HepG2 (cell line): ENCODE measurements at regions not wholly inside any gene's neighbourhood (a gene's known extent, or its start where the extent isn't known, plus 50 kb on each side); places are given as distances from the start of the nearest gene placed in this dataset.

Source experiments
- ATAC-seq: fragments of 200-7000 bp; cut with Tn5 transposase; 3 replicates; pipeline ENCODE4 v1.9.1; 2020; ENCODE audit warnings: mild to moderate bottlenecking, moderate library complexity
- BruUV-seq: library from RNA; stranded (reverse); fragments of 400-500 nt; replicated peaks from 2 replicates; lab custom pipeline; 2021; lab: Mats Ljungman, UMichigan
- CTCF ChIA-PET: fragments of 300-600 bp; formaldehyde crosslinking; extraction: SDS; loops from one replicate; lab custom pipeline; 2021; ENCODE audit warnings: low total read pairs, inconsistent platforms, low intra/inter-chr PET ratio; lab: Yijun Ruan, JAX
- POLR2A ChIA-PET: fragments of 350-600 bp; sonication (Branson Sonifier 250); formaldehyde crosslinking; loops from one replicate; lab custom pipeline; 2020; ENCODE audit warnings: antibody characterized with exemption, inconsistent platforms; lab: Yijun Ruan, JAX
- DNase-seq: peaks from one replicate; pipeline ENCODE4 v3.0.0-alpha.2; 2015; ENCODE audit warnings: low spot score
- FAIRE-seq: peaks from 3 replicates; lab custom pipeline; 2011; peaks lifted over from hg19 to GRCh38; lab: Jason Lieb, UNC
- H2AFZ ChIP-seq: one replicate; pipeline ENCODE4 v1.6.1; 2011; ENCODE audit warnings: low read length, inconsistent platforms
- H3K27ac ChIP-seq: fragments of 300-600 bp; 3 replicates; pipeline ENCODE4 v1.8.0; 2011; ENCODE audit warnings: mixed run types, mild to moderate bottlenecking, mixed read lengths, low read length, inconsistent platforms; ENCODE audit not compliant: insufficient read depth; ENCODE audit errors: extremely low read length
- H3K27me3 ChIP-seq, 2 experiments: fragments of 200-600 bp in 1 of 2; 2 replicates in 1 of 2; 3 replicates in 1 of 2; pipeline versions ENCODE4 v1.6.0 to v1.8.0; 2011; ENCODE audit warnings: low read length in 2 of 2, mild to moderate bottlenecking in 2 of 2, moderate library complexity in 2 of 2, inconsistent platforms in 1 of 2; ENCODE audit not compliant: insufficient read depth in 2 of 2, control insufficient read depth in 1 of 2
- H3K36me3 ChIP-seq, 2 experiments: fragments of 200-600 bp in 1 of 2; replicated peaks in 1 of 2; 2 replicates in 1 of 2; 3 replicates in 1 of 2; pipeline versions ENCODE4 v1.5.1 to v1.8.0; 2011; ENCODE audit warnings: low read length in 2 of 2, inconsistent platforms in 1 of 2; ENCODE audit not compliant: insufficient read depth in 2 of 2, control insufficient read depth in 1 of 2
- H3K4me1 ChIP-seq: 2 replicates; pipeline ENCODE4 v1.5.1; 2012; ENCODE audit warnings: low read length, inconsistent platforms; ENCODE audit not compliant: insufficient read depth
- H3K4me2 ChIP-seq: 2 replicates; pipeline ENCODE4 v1.6.0; 2011; ENCODE audit warnings: low read depth, low read length, inconsistent platforms
- H3K4me3 ChIP-seq, 3 experiments: fragments of 200-600 bp in 1 of 3; sonication (generic), shearing (Covaris generic) in 1 of 3; replicated peaks in 1 of 3; 2 replicates each; pipeline ENCODE4 v1.5.1; 2011 to 2016; ENCODE audit warnings: low read length in 3 of 3, inconsistent platforms in 2 of 3, low read depth in 2 of 3, mild to moderate bottlenecking in 2 of 3, control low read depth in 1 of 3, mixed read lengths in 1 of 3; ENCODE audit not compliant: insufficient read depth in 1 of 3
- H3K79me2 ChIP-seq: one replicate; pipeline ENCODE4 v1.6.1; 2011; ENCODE audit warnings: low read length, inconsistent platforms; ENCODE audit not compliant: insufficient read depth
- H3K9ac ChIP-seq: 2 replicates; pipeline ENCODE4 v1.6.0; 2011; ENCODE audit warnings: mild to moderate bottlenecking, low read depth, low read length, inconsistent platforms; ENCODE audit not compliant: insufficient read depth
- H3K9me3 ChIP-seq: 2 replicates; pipeline ENCODE4 v1.5.1; 2012; ENCODE audit warnings: mild to moderate bottlenecking, low read length
- H4K20me1 ChIP-seq: 2 replicates; pipeline ENCODE4 v1.6.0; 2011; ENCODE audit warnings: inconsistent platforms, mild to moderate bottlenecking, low read length, moderate library complexity; ENCODE audit not compliant: insufficient read depth
- ARHGAP35 ChIP-seq: sonication (generic); formaldehyde crosslinking; IDR thresholded peaks from 2 replicates; pipeline ENCODE4 v1.9.0; 2022; ENCODE audit warnings: mild to moderate bottlenecking, inconsistent platforms, moderate library complexity, missing genetic modification reagents, borderline replicate concordance
- E2F2 ChIP-seq: sonication (generic); formaldehyde crosslinking; IDR thresholded peaks from 2 replicates; pipeline ENCODE4 v1.4.0; 2020; ENCODE audit warnings: missing genetic modification reagents, borderline replicate concordance
- KDM1A ChIP-seq: IDR thresholded peaks from 2 replicates; pipeline ENCODE4 v1.6.1; 2016; ENCODE audit warnings: missing compliant biosample characterization
- PHF21A ChIP-seq: sonication (generic); formaldehyde crosslinking; IDR thresholded peaks from 2 replicates; pipeline ENCODE4 v1.5.0; 2020; ENCODE audit warnings: mild to moderate bottlenecking, missing genetic modification reagents
- RBAK ChIP-seq: sonication (generic); formaldehyde crosslinking; IDR thresholded peaks from 2 replicates; pipeline ENCODE4 v1.5.1; 2020; ENCODE audit warnings: mild to moderate bottlenecking, missing genetic modification reagents
- ZKSCAN1 ChIP-seq: fragments of 150-350 bp; IDR thresholded peaks from 2 replicates; pipeline ENCODE4 v1.6.1; 2014; ENCODE audit warnings: low read length
- ZMYM2 ChIP-seq: sonication (generic); formaldehyde crosslinking; IDR thresholded peaks from 2 replicates; pipeline ENCODE4 v1.8.0; 2022; ENCODE audit warnings: mild to moderate bottlenecking, missing genetic modification reagents
- ZNF143 ChIP-seq: sonication (generic); formaldehyde crosslinking; IDR thresholded peaks from 2 replicates; pipeline ENCODE4 v1.4.0; 2020; ENCODE audit warnings: missing genetic modification reagents
- ZNF20 ChIP-seq: sonication (generic); formaldehyde crosslinking; IDR thresholded peaks from 2 replicates; pipeline ENCODE4 v1.4.0; 2020; ENCODE audit warnings: mild to moderate bottlenecking, moderate library complexity, missing genetic modification reagents
- ZNF224 ChIP-seq: sonication (generic); formaldehyde crosslinking; IDR thresholded peaks from 2 replicates; pipeline ENCODE4 v1.5.0; 2020; ENCODE audit warnings: mild to moderate bottlenecking, missing genetic modification reagents
- ZNF430 ChIP-seq: sonication (generic); formaldehyde crosslinking; IDR thresholded peaks from 2 replicates; pipeline ENCODE4 v1.9.0; 2021; ENCODE audit warnings: mild to moderate bottlenecking, missing genetic modification reagents
- ZNF446 ChIP-seq: sonication (generic); formaldehyde crosslinking; IDR thresholded peaks from 2 replicates; pipeline ENCODE4 v1.5.0; 2020; ENCODE audit warnings: mild to moderate bottlenecking, missing genetic modification reagents
- ZNF468 ChIP-seq: sonication (generic); formaldehyde crosslinking; IDR thresholded peaks from 2 replicates; pipeline ENCODE4 v1.8.0; 2022; ENCODE audit warnings: mild to moderate bottlenecking, moderate library complexity, missing genetic modification reagents
- ZNF557 ChIP-seq: sonication (generic); formaldehyde crosslinking; IDR thresholded peaks from 2 replicates; pipeline ENCODE4 v1.4.0; 2020; ENCODE audit warnings: missing genetic modification reagents
- ZNF790 ChIP-seq: sonication (generic); formaldehyde crosslinking; IDR thresholded peaks from 2 replicates; pipeline ENCODE4 v1.8.0; 2022; ENCODE audit warnings: missing genetic modification reagents, mild to moderate bottlenecking, borderline replicate concordance
- WGBS: methylation state at CpG from one replicate; pipeline ENCODE4 v1.1.6; 2017; ENCODE audit warnings: low lambda C conversion rate; 5-methylcytosine and 5-hydroxymethylcytosine counted together
- in situ Hi-C: cut with HindIII; loops from 2 replicates; pipeline ENCODE4 v1.10.0; 2017; ENCODE audit warnings: low pct_unique_long_range_greater_than_20kb; ENCODE audit not compliant: extremely low pct_ligation_motif_present
- intact Hi-C: fragments of 100-400 bp; cut with micrococcal nuclease; formaldehyde crosslinking; loops from one replicate; pipeline ENCODE4 v1.10.0; 2022; ENCODE audit not compliant: unreplicated experiment
- TF ChIP-seq, protein P1 (sequence below): sonication (generic); formaldehyde crosslinking; IDR thresholded peaks from 2 replicates; pipeline ENCODE4 v1.4.0; 2020; ENCODE audit warnings: low read depth, missing genetic modification reagents

DNA sequence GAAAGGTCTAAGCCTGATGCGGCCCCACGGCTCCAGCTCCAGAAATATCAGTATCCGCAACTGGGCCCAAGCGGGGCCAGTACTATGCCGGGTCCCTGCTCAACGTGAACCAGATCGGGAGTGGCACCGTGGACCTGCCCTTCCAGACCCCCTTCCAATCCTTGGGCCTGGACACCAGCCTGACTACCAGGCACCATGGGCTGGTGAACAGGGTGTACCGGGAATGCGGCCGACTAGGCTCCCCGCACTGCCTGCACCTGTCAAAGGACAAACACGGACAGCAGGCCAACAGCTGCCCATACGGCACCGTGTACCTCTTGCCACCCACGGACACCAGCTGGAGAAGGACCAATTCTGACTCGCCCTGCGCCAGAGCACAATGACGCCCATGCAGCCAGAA, 1196.9 kb upstream of the CHAC2 start:
- Histone ChIP-seq H3K27ac (no peak overlapping the region), H3K36me3 (no peaks in the 10 kb centered on the region), H3K4me2 (no peak overlapping the region), H3K9me3 (peaks cover 95% of the 10 kb centered on the region), H4K20me1 (no peaks in the 10 kb centered on the region), H3K79me2 (no peaks in the 10 kb centered on the region), H3K9ac (no peak overlapping the region), H3K4me3 (no peak overlapping the region), H3K4me1 (no peaks in the 10 kb centered on the region), H3K27me3 (no peaks in the 10 kb centered on the region)
- WGBS, result 68% methylated on average over 14 of the region's 19 CpGs
- ATAC-seq (no peak), DNase-seq (no peak), FAIRE-seq (no peak)
- ChIA-PET POLR2A (no interaction called here), CTCF (no interaction called here)
- no TSS peak for BruUV-seq
- in situ Hi-C loops, result no loop called here
- no peak for TF ChIP-seq ZNF557 (CRISPR knock-in tag)
- no peak for TF ChIP-seq ZMYM2 (CRISPR knock-in tag)
- no peak for TF ChIP-seq ZKSCAN1
- TF ChIP-seq ZNF143 (CRISPR knock-in tag), result no peak
- no peak for TF ChIP-seq ZNF224 (CRISPR knock-in tag)
- no peak for TF ChIP-seq ZNF790 (CRISPR knock-in tag)
- TF ChIP-seq ZNF446 (CRISPR knock-in tag), result no peak
- TF ChIP-seq E2F2 (CRISPR knock-in tag), result no peak
- TF ChIP-seq RBAK (CRISPR knock-in tag), result no peak
- no peak for TF ChIP-seq ARHGAP35 (CRISPR knock-in tag)
- TF ChIP-seq PHF21A, result no peak
- TF ChIP-seq ZNF20, result no peak
- TF ChIP-seq ZNF430, result no peak
- no peak for TF ChIP-seq KDM1A (CRISPR knock-in tag)
- no peak for TF ChIP-seq ZNF468 (CRISPR knock-in tag)
- TF ChIP-seq, protein P1, sequence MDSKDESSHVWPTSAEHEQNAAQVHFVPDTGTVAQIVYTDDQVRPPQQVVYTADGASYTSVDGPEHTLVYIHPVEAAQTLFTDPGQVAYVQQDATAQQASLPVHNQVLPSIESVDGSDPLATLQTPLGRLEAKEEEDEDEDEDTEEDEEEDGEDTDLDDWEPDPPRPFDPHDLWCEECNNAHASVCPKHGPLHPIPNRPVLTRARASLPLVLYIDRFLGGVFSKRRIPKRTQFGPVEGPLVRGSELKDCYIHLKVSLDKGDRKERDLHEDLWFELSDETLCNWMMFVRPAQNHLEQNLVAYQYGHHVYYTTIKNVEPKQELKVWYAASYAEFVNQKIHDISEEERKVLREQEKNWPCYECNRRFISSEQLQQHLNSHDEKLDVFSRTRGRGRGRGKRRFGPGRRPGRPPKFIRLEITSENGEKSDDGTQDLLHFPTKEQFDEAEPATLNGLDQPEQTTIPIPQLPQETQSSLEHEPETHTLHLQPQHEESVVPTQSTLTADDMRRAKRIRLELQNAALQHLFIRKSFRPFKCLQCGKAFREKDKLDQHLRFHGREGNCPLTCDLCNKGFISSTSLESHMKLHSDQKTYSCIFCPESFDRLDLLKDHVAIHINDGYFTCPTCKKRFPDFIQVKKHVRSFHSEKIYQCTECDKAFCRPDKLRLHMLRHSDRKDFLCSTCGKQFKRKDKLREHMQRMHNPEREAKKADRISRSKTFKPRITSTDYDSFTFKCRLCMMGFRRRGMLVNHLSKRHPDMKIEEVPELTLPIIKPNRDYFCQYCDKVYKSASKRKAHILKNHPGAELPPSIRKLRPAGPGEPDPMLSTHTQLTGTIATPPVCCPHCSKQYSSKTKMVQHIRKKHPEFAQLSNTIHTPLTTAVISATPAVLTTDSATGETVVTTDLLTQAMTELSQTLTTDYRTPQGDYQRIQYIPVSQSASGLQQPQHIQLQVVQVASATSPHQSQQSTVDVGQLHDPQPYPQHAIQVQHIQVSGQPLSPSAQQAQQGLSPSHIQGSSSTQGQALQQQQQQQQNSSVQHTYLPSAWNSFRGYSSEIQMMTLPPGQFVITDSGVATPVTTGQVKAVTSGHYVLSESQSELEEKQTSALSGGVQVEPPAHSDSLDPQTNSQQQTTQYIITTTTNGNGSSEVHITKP, result no peak
- TF ChIP-seq, all 625 proteins: peak for 0
- no peak overlapping the region for H2AFZ ChIP-seq
- intact Hi-C loops, result no loop called here
